M059J (cell line): ENCODE measurements at regions not wholly inside any gene's neighbourhood (a gene's known extent, or its start where the extent isn't known, plus 50 kb on each side); places are given as distances from the start of the nearest gene placed in this dataset.

Experiments used
- DNase-seq: peaks from one replicate; pipeline ENCODE4 v3.0.0-alpha.2; 2012; ENCODE audit warnings: low read depth

GRCh38 chr9:1331546-1332038 lies 281.4 kb downstream of the DMRT2 start:
- no peak for DNase-seq

DNA sequence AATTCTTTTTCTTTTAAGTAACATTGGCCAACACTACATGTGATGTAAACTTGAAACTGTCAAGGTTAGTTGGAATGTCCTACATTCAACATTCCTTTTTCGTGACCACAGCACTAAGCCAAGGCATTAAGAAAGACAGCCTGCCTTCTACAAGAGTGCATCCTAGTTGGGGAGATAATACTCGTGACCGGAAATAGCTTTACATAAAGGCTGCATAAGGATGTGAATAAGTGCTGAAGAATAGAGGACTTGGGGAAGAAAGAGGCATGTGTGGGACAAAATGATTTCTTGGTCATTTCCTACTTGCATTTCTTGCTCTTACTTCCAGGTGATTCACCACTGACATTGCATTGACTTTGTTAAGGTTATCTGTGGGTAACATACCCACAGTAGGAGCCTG lies 282.0 kb downstream of the DMRT2 start:
- no peak for DNase-seq

DNA sequence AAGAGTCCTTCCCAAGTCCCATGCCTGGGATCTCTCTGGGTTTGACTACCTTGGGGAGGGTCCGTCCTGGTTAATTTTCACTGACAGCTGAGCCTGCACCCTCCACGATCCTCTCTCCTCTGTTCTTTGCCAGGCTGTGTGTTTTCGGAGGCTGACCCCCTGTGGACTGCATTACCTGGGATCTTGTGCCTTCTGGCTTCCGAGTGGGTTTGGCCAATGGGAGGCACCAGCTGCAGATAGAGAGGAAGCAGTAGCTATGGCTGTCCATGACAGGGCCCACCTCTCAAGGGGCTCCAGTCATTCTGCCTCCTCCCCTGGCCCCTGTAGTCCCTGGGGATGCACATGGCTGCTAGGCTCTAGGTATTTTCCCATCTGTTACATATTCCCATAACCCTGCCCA lies 285.0 kb downstream of the DMRT2 start:
- no peak for DNase-seq

DNA sequence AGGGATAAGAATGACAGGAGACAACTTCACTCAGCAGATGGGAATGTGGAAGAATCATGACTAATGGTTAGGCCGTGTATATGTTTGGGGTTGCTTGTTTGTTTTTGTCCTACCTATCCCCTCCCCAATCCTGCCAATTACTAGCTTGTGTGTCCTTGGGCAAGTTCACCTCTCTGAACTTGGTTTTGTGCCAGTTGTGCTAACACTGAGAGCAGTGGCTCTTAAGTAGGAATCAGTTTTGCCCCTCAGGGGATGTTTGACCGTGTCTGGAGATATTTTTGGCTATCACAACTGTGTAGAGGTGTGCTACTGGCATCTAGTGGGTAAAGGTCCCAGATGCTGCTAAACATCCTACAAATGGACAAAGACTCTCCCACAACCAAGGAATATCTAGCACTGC lies 287.0 kb downstream of the DMRT2 start:
- DNase-seq: peak; percentile 7

DNA sequence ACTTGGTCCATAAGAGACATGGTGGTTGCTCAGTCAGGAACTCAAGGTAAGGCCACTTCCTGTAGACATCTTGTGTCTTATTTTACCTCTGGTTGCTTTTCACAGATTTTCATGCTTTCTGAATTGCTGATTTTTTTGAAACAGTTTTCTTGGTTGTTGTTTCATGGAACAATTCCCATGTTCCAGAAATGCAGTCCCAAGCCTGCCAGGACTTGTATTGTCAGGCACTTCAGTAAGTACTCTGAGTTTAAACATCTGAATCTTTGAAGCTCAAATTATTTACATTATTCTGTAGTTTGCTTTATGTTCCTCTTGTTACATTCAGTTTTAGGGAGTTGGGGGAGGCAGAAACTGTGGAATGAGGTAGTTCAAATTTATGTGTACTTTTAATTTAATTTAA lies 290.2 kb downstream of the DMRT2 start:
- no peak for DNase-seq

DNA sequence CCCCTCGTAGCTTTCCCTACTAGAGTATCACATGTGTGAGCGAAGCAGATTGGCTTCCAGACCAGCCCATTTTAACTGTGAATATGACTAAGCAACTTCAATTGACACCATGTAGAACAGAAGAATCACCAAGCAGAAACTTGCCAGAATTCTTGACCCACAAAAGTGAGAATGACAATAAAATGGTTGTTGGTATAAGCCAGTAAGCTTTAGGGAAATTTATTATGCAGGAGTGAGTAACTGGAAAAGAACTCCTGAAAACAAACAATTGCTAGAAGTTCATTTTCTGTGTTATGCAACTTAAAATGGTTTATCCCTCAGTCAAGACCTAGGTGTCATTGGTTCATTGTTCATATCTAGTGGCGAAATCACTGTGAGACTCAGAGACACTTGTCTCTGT lies 303.1 kb downstream of the DMRT2 start:
- no peak for DNase-seq

DNA sequence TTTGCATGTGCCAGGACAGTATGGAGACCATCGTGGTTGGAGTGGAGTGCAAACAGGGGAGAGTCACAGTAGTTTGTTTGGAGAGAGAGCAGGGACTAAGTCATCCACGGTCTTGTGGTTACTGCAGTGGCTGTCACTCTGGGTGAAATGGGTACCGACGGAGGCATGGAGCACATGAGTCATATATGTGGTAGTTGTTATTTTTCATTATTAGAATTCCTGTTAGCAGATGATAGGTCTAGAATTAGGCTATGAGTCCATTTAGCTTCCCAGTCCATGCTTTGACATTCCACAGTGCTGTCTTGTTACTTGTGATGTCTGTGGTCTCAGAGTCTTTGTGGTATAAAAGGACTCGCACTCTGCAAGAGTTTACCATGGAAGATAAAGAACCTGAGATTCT lies 303.9 kb downstream of the DMRT2 start:
- no peak for DNase-seq

DNA sequence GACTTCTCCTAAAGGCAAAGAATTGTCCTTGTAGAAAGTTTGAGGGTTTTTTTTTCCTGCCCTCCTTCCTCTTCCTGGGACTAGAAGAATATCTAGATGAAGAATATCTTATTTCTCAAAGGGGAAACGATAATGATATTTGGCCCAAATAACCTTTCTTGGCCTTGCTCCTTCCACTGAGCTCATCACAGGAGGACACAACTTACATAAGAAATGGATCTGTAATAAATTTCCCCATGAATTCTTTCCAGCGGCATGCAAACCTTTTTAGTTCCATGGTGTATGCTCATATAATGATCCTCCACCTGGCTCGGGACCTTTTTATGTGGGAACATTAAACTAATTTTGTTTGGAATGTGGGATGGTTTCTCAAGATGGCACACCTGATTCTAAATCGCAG lies 304.4 kb downstream of the DMRT2 start:
- DNase-seq: no peak

GRCh38 chr9:1355656-1356055 lies 305.5 kb downstream of the DMRT2 start:
- no peak for DNase-seq

- no peak for DNase-seq
Measured at GRCh38 chr9:1362845-1363244, 312.7 kb downstream of the DMRT2 start.

DNA sequence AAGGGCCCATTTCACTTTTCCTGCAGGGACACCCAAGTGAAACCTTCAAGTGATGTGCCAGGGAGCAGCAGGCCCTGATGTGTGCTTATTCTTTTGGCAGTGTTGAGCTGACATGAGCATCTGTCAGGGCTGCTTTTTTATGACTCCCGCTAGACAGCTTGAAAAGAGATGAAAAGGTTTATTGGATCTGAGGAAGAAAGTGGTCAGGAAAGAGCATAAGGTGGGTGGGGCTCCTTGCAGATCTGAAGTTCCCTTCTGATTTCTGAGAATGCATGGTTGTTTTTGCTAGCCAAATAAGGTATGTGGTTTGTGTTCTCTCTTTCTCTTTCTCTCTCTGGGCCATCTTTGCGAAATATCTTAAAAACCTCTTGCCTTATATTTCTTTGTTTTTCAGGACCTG lies 316.1 kb downstream of the DMRT2 start:
- DNase-seq: no peak

GRCh38 chr9:1369297-1369696 lies 319.1 kb downstream of the DMRT2 start:
- DNase-seq: no peak

DNA sequence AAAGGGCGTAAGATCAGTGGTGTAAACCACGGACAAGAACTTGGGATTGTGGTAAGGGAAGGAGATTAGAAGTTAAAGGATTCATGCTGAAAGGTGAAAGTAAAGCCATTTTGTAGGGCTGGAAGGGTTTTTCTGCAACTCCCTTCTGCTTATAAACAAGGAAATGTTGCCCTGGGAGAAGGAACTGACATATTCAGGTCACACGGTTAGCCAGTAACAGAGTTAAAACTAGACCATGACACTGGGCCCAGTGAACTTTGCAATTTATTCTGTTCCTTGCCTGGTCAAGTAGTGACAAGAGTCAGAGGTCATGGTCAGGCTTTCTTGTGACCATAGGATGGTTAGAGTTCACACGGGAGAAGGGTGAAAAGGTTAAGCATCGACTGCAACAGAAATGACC lies 323.3 kb downstream of the DMRT2 start:
- DNase-seq: no peak

GRCh38 chr9:1383899-1384455 lies 333.8 kb downstream of the DMRT2 start:
- no peak for DNase-seq

DNA sequence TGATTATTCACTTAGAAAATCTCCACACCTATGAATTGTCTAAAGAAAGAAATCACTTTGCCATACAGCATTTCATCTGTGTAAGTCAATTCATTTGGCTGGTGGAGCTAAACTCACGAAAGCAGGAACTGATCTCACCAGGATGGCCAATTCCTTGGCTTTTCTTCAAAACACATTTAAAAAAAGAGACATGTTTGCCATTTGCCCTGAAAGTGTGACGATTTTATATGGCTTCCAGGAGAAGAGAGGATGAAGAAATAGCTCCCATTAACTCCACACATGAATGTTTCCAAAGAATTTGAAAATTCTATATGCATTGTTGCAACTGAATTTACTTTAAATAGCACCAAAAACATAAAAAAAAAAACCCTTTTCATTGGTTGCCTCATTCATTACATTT lies 334.7 kb downstream of the DMRT2 start:
- DNase-seq: no peak

DNA sequence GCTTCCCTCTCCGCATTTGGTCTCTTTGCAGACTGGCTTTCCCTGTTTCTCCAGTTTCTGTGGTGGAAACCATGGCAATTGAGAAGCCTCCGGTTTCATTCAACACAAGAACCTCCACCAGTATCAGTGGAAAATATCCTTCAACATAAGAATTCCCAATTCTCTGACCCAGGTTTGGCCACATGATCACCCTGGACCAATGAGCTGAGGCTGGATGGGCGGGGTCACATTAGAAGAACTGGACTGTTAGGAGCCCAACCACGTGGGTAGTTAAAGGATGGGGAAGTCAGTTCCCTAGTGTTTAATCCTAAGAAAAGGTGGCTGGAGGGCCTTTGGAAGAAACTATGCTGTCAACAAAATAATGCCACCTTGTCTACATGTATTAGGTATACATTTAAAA lies 336.3 kb downstream of the DMRT2 start:
- DNase-seq: no peak

DNA sequence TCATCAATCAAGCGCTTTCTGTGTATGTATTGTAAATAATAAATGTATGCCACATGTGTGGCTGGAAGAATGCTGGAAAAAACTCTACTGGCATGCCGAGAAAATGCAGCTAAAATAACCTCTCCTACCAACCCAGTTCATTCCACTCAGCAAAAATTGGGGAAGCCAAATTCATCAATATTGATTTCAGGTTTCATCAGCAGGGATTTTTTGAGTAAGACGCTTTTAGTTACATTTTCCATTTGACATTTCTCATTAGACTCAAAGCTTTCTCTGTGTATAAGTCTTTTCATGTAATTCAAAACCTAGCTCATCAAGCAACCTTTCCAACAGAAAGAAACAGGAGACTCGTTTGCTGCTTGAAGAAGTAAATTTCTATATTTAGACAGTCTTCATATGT lies 338.1 kb downstream of the DMRT2 start:
- DNase-seq: no peak

DNA sequence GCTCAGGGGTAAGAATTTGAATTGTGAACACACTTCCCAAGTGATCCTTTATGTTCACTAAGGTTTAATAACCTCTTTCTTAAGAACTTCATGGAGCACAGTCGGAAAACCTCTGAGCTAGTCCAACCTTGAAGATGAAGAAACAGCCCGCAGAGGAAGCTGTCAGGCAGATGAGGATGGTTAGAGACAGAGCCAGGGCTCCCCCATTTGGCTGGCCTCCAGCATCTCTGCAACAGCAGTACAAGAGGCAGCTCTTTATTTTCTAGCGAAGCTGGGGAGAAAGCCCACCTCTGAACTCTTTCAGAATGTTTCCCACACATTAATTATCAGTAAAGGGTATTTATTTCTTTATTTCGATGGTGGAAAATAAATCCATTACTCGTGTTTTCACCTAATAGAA lies 350.8 kb downstream of the DMRT2 start:
- DNase-seq: no peak

DNA sequence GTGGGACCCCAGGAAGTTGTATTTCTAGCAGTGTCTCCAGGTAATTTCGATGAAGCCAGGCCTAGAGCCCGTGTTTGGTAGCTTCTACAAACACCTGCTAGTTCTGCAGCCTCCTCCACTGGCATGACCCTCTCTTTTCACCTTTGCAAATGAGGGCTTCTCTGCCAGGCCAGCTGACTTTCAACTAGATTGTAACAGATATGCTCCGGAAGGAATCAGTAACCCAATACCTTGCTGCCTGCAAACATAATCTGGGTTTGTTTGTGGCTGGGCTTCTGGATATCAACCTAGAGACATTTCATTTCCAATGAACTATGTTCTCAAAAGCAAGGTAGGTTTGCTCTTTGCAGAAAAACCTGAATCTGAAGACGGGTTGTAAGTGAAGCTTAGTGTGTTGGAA lies 354.8 kb downstream of the DMRT2 start:
- no peak for DNase-seq

- no peak for DNase-seq
Measured at GRCh38 chr9:1411826-1412225, 361.7 kb downstream of the DMRT2 start.

GRCh38 chr9:1414711-1415131 lies 364.6 kb downstream of the DMRT2 start:
- no peak for DNase-seq

DNA sequence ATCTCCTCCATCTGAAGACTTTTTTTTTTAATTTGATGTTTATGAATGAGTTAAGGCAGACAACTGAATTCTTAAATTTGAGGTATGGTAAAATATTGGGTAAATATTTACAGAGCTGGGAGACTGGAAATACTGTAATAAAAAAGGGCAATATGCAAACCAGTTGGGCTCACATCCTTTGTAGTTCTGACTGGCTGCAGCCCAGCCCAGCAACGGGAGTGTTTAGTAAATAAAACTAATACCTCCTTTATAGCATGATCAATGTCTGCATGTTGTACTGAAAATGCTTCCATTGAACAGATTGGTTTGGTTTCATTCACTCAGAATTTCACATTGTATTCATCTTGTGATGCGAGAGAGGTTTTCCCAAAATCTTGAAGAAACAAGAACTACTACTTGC lies 365.0 kb downstream of the DMRT2 start:
- DNase-seq: no peak

DNA sequence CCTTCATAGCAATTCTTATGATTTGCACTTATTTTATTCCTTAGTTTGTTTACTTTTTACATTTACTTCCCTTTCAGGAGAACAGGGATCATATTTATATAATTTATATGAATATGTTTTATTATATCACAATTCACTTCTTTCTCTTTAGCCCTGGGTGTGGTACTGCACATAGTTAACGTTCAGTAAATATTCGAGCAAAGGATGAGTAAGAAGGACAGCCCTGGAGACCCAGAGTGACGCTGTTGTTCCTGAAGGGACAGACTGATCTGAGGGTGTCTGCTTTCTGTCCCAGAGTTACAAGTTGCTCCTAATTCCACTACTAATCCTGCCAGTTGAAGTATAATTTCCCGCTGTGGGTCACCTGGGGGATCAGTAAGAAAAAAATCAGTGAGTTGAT lies 366.1 kb downstream of the DMRT2 start:
- no peak for DNase-seq

DNA sequence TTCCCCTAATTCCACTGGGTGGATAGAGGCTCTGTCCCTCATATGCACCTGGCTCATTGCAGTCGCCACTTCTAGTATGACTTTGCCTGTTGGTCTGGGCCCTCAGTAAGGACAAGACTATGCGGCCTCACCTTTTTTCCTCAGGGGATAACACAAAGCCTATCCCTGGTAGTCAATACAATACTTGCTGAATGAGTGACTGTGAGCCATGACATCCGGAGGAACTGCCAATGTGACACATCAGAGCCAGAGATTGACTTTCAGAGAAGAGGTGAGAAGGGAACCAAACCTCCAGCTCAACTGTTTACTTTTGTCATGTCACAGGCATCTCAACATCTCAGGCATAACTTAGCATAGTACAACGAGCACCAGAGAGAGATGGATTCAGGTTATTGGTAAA lies 371.3 kb downstream of the DMRT2 start:
- no peak for DNase-seq

GRCh38 chr9:1427875-1428274 lies 377.7 kb downstream of the DMRT2 start:
- no peak for DNase-seq
